ENCODE measurements at regions not wholly inside any gene's neighbourhood (a gene's known extent, or its start where the extent isn't known, plus 50 kb on each side); places are given as distances from the start of the nearest gene placed in this dataset.

- no peak overlapping the region for H3K4me2 ChIP-seq
- no peaks in the 10 kb centered on the region for H3K9me3 ChIP-seq (ENCODE audit: low read depth)
- no peak overlapping the region for H3K27ac ChIP-seq
- TF ChIP-seq EZH2 (IDR thresholded peaks at IDR 0.05; ENCODE audit: borderline replicate concordance) (no peak), CTCF (IDR thresholded peaks at IDR 0.05; ENCODE audit: poor library complexity) (no peak), EZH2phosphoT487 (IDR thresholded peaks at IDR 0.05; ENCODE audit: low read depth, severe bottlenecking, unreplicated experiment) (no peak)
- H3K27me3 ChIP-seq = no peaks in the 10 kb centered on the region
- H2AFZ ChIP-seq = no peak overlapping the region
- WGBS (ENCODE audit: low lambda C conversion rate, missing lambda C conversion rate) = 88% methylated on average over 1 of the region's 1 CpG
- no peaks in the 10 kb centered on the region for H3K36me3 ChIP-seq (replicated peaks; ENCODE audit: insufficient read depth, low read depth)
- no peaks in the 10 kb centered on the region for H3K9me2 ChIP-seq (replicated peaks; ENCODE audit: insufficient read depth)
- no peak for DNase-seq (ENCODE audit: low spot score)
- no peak overlapping the region for H3K4me3 ChIP-seq
- no peaks in the 10 kb centered on the region for H3K79me2 ChIP-seq
- no peaks in the 10 kb centered on the region for H4K20me1 ChIP-seq (ENCODE audit: insufficient read depth, poor library complexity, severe bottlenecking)
- peaks cover 4% of the 10 kb centered on the region for H3K4me1 ChIP-seq (ENCODE audit: insufficient read depth)
Observed at GRCh38 chr12:60487284-60487683, 891.5 kb downstream of the SLC16A7 start.

- no peaks in the 10 kb centered on the region for H3K9me2 ChIP-seq (replicated peaks; ENCODE audit: insufficient read depth)
Observed at GRCh38 chr12:60489071-60489470, 893.2 kb downstream of the SLC16A7 start.

GRCh38 chr12:60494244-60494643 is 898.4 kb downstream of the SLC16A7 start:
- peak; percentile 51 for DNase-seq (ENCODE audit: low spot score)
- WGBS (ENCODE audit: low lambda C conversion rate, missing lambda C conversion rate) = 22% methylated on average over 2 of the region's 2 CpGs
- Histone ChIP-seq H3K36me3 (replicated peaks; ENCODE audit: insufficient read depth, low read depth) (no peaks in the 10 kb centered on the region), H3K4me1 (ENCODE audit: insufficient read depth) (no peaks in the 10 kb centered on the region), H3K27me3 (no peaks in the 10 kb centered on the region), H3K27ac (no peak overlapping the region), H3K9me3 (ENCODE audit: low read depth) (no peaks in the 10 kb centered on the region), H3K9me2 (replicated peaks; ENCODE audit: insufficient read depth) (no peaks in the 10 kb centered on the region), H2AFZ (no peak overlapping the region), H3K4me3 (no peak overlapping the region), H4K20me1 (ENCODE audit: insufficient read depth, poor library complexity, severe bottlenecking) (no peaks in the 10 kb centered on the region), H3K79me2 (no peaks in the 10 kb centered on the region), H3K4me2 (no peak overlapping the region)
- TF ChIP-seq CTCF (IDR thresholded peaks at IDR 0.05; ENCODE audit: poor library complexity) (peak; percentile 67), EZH2phosphoT487 (IDR thresholded peaks at IDR 0.05; ENCODE audit: low read depth, severe bottlenecking, unreplicated experiment) (no peak)

More at GRCh38 chr12:60489071-60489470, 893.2 kb downstream of the SLC16A7 start:
- H3K27ac ChIP-seq = no peak overlapping the region
- H3K79me2 ChIP-seq = no peaks in the 10 kb centered on the region
- H3K36me3 ChIP-seq (replicated peaks; ENCODE audit: insufficient read depth, low read depth) = no peaks in the 10 kb centered on the region
- H2AFZ ChIP-seq = no peak overlapping the region
- peaks cover 4% of the 10 kb centered on the region for H3K4me1 ChIP-seq (ENCODE audit: insufficient read depth)
- DNase-seq (ENCODE audit: low spot score) = no peak
- TF ChIP-seq CTCF (IDR thresholded peaks at IDR 0.05; ENCODE audit: poor library complexity) = no peak
- TF ChIP-seq EZH2phosphoT487 (IDR thresholded peaks at IDR 0.05; ENCODE audit: low read depth, severe bottlenecking, unreplicated experiment) = no peak
- TF ChIP-seq EZH2 (IDR thresholded peaks at IDR 0.05; ENCODE audit: borderline replicate concordance) = no peak
- no peak overlapping the region for H3K4me3 ChIP-seq
- H4K20me1 ChIP-seq (ENCODE audit: insufficient read depth, poor library complexity, severe bottlenecking) = no peaks in the 10 kb centered on the region
- no peaks in the 10 kb centered on the region for H3K9me3 ChIP-seq (ENCODE audit: low read depth)
- no peak overlapping the region for H3K4me2 ChIP-seq
- H3K27me3 ChIP-seq = no peaks in the 10 kb centered on the region

- 32% methylated on average over 1 of the region's 1 CpG for WGBS (ENCODE audit: low lambda C conversion rate, missing lambda C conversion rate)
- H3K27me3 ChIP-seq = no peaks in the 10 kb centered on the region
- TF ChIP-seq EZH2 (IDR thresholded peaks at IDR 0.05; ENCODE audit: borderline replicate concordance) (no peak), EZH2phosphoT487 (IDR thresholded peaks at IDR 0.05; ENCODE audit: low read depth, severe bottlenecking, unreplicated experiment) (no peak), CTCF (IDR thresholded peaks at IDR 0.05; ENCODE audit: poor library complexity) (no peak)
Observed at GRCh38 chr12:60498656-60499055, 902.8 kb downstream of the SLC16A7 start.

More at GRCh38 chr12:60498656-60499055, 902.8 kb downstream of the SLC16A7 start:
- DNase-seq (ENCODE audit: low spot score) = no peak
- no peaks in the 10 kb centered on the region for H3K36me3 ChIP-seq (replicated peaks; ENCODE audit: insufficient read depth, low read depth)
- no peaks in the 10 kb centered on the region for H3K4me1 ChIP-seq (ENCODE audit: insufficient read depth)
- no peaks in the 10 kb centered on the region for H3K79me2 ChIP-seq
- no peaks in the 10 kb centered on the region for H3K9me2 ChIP-seq (replicated peaks; ENCODE audit: insufficient read depth)
- H3K4me3 ChIP-seq = no peak overlapping the region
- no peaks in the 10 kb centered on the region for H3K9me3 ChIP-seq (ENCODE audit: low read depth)
- H3K4me2 ChIP-seq = no peak overlapping the region
- no peak overlapping the region for H2AFZ ChIP-seq
- no peak overlapping the region for H3K27ac ChIP-seq
- no peaks in the 10 kb centered on the region for H4K20me1 ChIP-seq (ENCODE audit: insufficient read depth, poor library complexity, severe bottlenecking)

Data from hepatocyte (in vitro differentiated cells).